SK-N-SH (cell line): ENCODE measurements at regions not wholly inside any gene's neighbourhood (a gene's known extent, or its start where the extent isn't known, plus 50 kb on each side); places are given as distances from the start of the nearest gene placed in this dataset.

Experiments
- CTCF ChIA-PET: fragments of 300-600, 350-600 bp; formaldehyde crosslinking; extraction: SDS; loops from one replicate; lab custom pipeline; 2021; lab: Yijun Ruan, JAX
- POLR2A ChIA-PET: fragments of 350-600 bp; sonication (Branson Sonifier 250); formaldehyde crosslinking; extraction: SDS; loops from one replicate; lab custom pipeline; 2020; ENCODE audit warnings: antibody characterized with exemption, inconsistent platforms; lab: Yijun Ruan, JAX
- DNase-seq: peaks from one replicate; pipeline ENCODE4 v3.0.0; 2012
- H2AFZ ChIP-seq: fragments of 200-600 bp; sonication (generic); 2 replicates; pipeline ENCODE4 v1.8.1; 2016; ENCODE audit warnings: antibody characterized with exemption, mild to moderate bottlenecking, low read depth
- H3F3A ChIP-seq: fragments of 200-600 bp; sonication (generic); replicated peaks from 2 replicates; pipeline ENCODE3; 2016; ENCODE audit warnings: antibody characterized with exemption, mild to moderate bottlenecking; ENCODE audit not compliant: insufficient read depth
- H3K27ac ChIP-seq, 2 experiments: fragments of 200-500 bp in 1 of 2; fragments of 200-600 bp in 1 of 2; sonication (Bioruptor generic) in 1 of 2; sonication (generic), shearing (Covaris generic) in 1 of 2; 2 replicates each; pipeline versions ENCODE4 v1.5.1 to v1.6.1; 2014 to 2016; ENCODE audit warnings: low read depth in 2 of 2, inconsistent platforms in 1 of 2, low read length in 1 of 2, mild to moderate bottlenecking in 1 of 2, mixed read lengths in 1 of 2
- H3K27me3 ChIP-seq: fragments of 200-600 bp; sonication (generic), shearing (Covaris generic); 2 replicates; pipeline ENCODE4 v1.6.1; 2016; ENCODE audit warnings: mixed run types; ENCODE audit not compliant: insufficient read depth
- H3K36me3 ChIP-seq, 2 experiments: fragments of 200-500 bp in 1 of 2; fragments of 200-600 bp in 1 of 2; sonication (Bioruptor generic) in 1 of 2; sonication (generic) in 1 of 2; replicated peaks in 1 of 2; 2 replicates each; pipeline versions ENCODE3 to v1.5.1; 2014 to 2016; ENCODE audit warnings: low read length in 1 of 2, mild to moderate bottlenecking in 1 of 2; ENCODE audit not compliant: insufficient read depth in 2 of 2, control insufficient read depth in 1 of 2
- H3K4me1 ChIP-seq, 2 experiments: fragments of 200-500 bp in 1 of 2; fragments of 200-600 bp in 1 of 2; sonication (Bioruptor generic) in 1 of 2; sonication (generic), shearing (Covaris generic) in 1 of 2; 2 replicates each; pipeline versions ENCODE4 v1.5.1 to v1.6.1; 2014 to 2016; ENCODE audit warnings: low read depth in 1 of 2, low read length in 1 of 2, mixed run types in 1 of 2; ENCODE audit not compliant: insufficient read depth in 2 of 2, control insufficient read depth in 1 of 2
- H3K4me2 ChIP-seq: fragments of 200-600 bp; sonication (generic), shearing (Covaris generic); 2 replicates; pipeline ENCODE4 v1.6.1; 2017; ENCODE audit warnings: mixed run types
- H3K4me3 ChIP-seq, 2 experiments: fragments of 200-500 bp in 1 of 2; fragments of 200-600 bp in 1 of 2; sonication (Bioruptor generic) in 1 of 2; sonication (generic), shearing (Covaris generic) in 1 of 2; 2 replicates each; pipeline versions ENCODE4 v1.5.1 to v1.8.1; 2014 to 2016; ENCODE audit warnings: low read depth in 2 of 2, inconsistent platforms in 1 of 2, low read length in 1 of 2, mild to moderate bottlenecking in 1 of 2, mixed read lengths in 1 of 2, moderate library complexity in 1 of 2
- H3K79me2 ChIP-seq: fragments of 200-600 bp; sonication (generic); 2 replicates; pipeline ENCODE4 v1.8.1; 2017; ENCODE audit warnings: mild to moderate bottlenecking; ENCODE audit not compliant: insufficient read depth
- H3K9ac ChIP-seq: fragments of 200-600 bp; sonication (generic); 2 replicates; pipeline ENCODE4 v1.6.1; 2017; ENCODE audit warnings: mixed run types
- H3K9me2 ChIP-seq: fragments of 200-600 bp; sonication (generic); 2 replicates; pipeline ENCODE4 v1.6.1; 2017; ENCODE audit warnings: mixed run types
- H3K9me3 ChIP-seq: fragments of 200-600 bp; sonication (generic); 2 replicates; pipeline ENCODE4 v1.6.1; 2017; ENCODE audit warnings: mixed run types, mild to moderate bottlenecking, moderate library complexity
- H4K20me1 ChIP-seq: fragments of 200-600 bp; sonication (generic); 2 replicates; pipeline ENCODE4 v1.6.1; 2017; ENCODE audit warnings: mild to moderate bottlenecking, mixed run types; ENCODE audit not compliant: insufficient read depth
- FOXM1 ChIP-seq: IDR thresholded peaks from 2 replicates; pipeline ENCODE4 v1.4.0; 2012; ENCODE audit warnings: low read depth, mild to moderate bottlenecking
- GATA2 ChIP-seq: sonication (generic); formaldehyde crosslinking; IDR thresholded peaks from 2 replicates; pipeline ENCODE4 v1.5.0; 2020; ENCODE audit warnings: mild to moderate bottlenecking, missing genetic modification reagents
- MEF2A ChIP-seq: IDR thresholded peaks from 2 replicates; pipeline ENCODE4 v1.4.0; 2012; ENCODE audit warnings: low read depth, borderline replicate concordance
- MXI1 ChIP-seq: IDR thresholded peaks from 2 replicates; pipeline ENCODE4 v1.6.1; 2012; ENCODE audit warnings: mild to moderate bottlenecking, low read depth, low read length, improper control_type of control experiment
- NFIC ChIP-seq: IDR thresholded peaks from 2 replicates; pipeline ENCODE4 v1.4.0; 2012; ENCODE audit warnings: borderline replicate concordance
- NRF1 ChIP-seq: IDR thresholded peaks from 2 replicates; pipeline ENCODE4 v1.6.1; 2012; ENCODE audit warnings: low read depth, mild to moderate bottlenecking, low read length
- REST ChIP-seq: IDR thresholded peaks from 2 replicates; pipeline ENCODE4 v1.6.1; 2012; ENCODE audit warnings: mild to moderate bottlenecking, low read depth, low read length, moderate library complexity
- SIN3A ChIP-seq: IDR thresholded peaks from 2 replicates; pipeline ENCODE4 v1.6.1; 2012; ENCODE audit warnings: low read depth, mild to moderate bottlenecking, low read length, moderate library complexity, borderline replicate concordance
- USF1 ChIP-seq: IDR thresholded peaks from 2 replicates; pipeline ENCODE4 v1.4.0; 2012; ENCODE audit warnings: low read depth, borderline replicate concordance
- WGBS: methylation state at CpG from one replicate; pipeline ENCODE4 v1.1.6; 2017; ENCODE audit warnings: low lambda C conversion rate; 5-methylcytosine and 5-hydroxymethylcytosine counted together

DNA sequence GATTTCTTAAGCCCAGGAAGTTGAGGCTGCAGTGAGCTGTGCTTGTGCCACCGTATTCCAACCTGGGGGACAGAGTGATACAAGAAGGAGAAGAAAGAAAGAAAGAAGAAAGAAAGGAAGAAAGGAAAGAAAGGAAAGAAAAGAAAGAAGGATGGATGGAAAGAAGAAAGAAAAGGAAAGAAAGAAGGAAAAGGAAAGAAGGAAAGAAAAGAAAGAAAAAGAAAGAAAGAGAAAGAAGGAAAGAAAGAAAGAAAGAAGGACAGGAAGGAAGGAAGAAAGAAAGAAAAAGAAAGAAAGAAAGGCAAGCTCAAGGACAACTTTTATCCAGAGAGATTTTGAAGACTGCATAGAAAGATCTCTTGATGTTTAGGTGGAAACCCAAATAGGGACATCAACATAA, 120.7 kb downstream of the GMNC start (continued):
- TF ChIP-seq USF1 = no peak
- TF ChIP-seq FOXM1 = no peak
- TF ChIP-seq GATA2 (CRISPR knock-in tag) = no peak
- TF ChIP-seq NFIC = no peak
- TF ChIP-seq REST = no peak
- TF ChIP-seq, all 33 proteins: peak for 0

DNA sequence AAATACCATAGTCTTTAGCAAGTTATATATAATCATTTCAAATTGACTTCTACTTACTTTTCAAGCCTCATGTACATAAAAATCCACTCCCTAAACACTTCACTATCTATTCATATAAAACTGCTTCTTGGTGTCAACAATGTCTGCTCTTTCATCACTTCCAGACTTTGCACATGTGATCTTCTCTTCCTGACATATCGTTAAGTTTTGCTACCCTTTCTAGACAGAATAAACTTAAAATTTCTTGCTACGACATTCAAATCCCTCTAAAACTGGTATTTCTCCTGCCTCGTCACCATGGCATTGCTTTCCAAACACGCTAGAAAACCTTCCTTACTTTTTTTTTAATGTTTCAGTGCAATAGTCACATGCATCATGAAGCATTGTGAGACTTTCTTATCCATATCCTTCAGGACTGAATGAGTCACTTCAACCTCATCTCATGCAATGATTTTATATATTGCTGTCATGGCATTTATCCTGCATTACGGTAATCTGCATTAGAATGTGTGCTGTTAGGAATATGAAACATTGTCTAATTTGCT, 122.8 kb downstream of the GMNC start:
- DNase-seq = no peak
- ChIA-PET POLR2A (no interaction called here), CTCF (no interaction called here)

GRCh38 chr3:190738636-190739155, 123.8 kb downstream of the GMNC start:
- no peak for TF ChIP-seq USF1
- no peak for TF ChIP-seq MXI1
- TF ChIP-seq, all 33 proteins: peak for 0
- no peak for DNase-seq
- no peaks in the 10 kb centered on the region for H3K9me2 ChIP-seq
- ChIA-PET POLR2A (no interaction called here), CTCF (interaction anchor here (0.7 kb wide), 1 partner anchor 404 kb away, joined by 3 read pairs; no protein-coding TSS in a partner anchor)
- H3K27ac ChIP-seq = no peak overlapping the region
- H3K9ac ChIP-seq = no peak overlapping the region
- no peak overlapping the region for H2AFZ ChIP-seq
- peaks cover 6% of the 10 kb centered on the region; the same call in 1 of the 2 replicates for H3K27me3 ChIP-seq
- H3K4me2 ChIP-seq = no peak overlapping the region
- no peak overlapping the region for H3K4me3 ChIP-seq
- H4K20me1 ChIP-seq = no peaks in the 10 kb centered on the region
- no peaks in the 10 kb centered on the region for H3K4me1 ChIP-seq
- no peaks in the 10 kb centered on the region for H3K36me3 ChIP-seq
- H3K9me3 ChIP-seq = no peaks in the 10 kb centered on the region
- H3K79me2 ChIP-seq = no peaks in the 10 kb centered on the region
- WGBS = 0% methylated on average over 2 of the region's 2 CpGs
- H3F3A ChIP-seq = no peaks in the 10 kb centered on the region

More for the DNA sequence above, 122.8 kb downstream of the GMNC start:
- Histone ChIP-seq H3K9me3 (no peaks in the 10 kb centered on the region), H3K9ac (no peak overlapping the region), H3K9me2 (no peaks in the 10 kb centered on the region), H3K4me1 (no peaks in the 10 kb centered on the region), H3K27me3 (peaks cover 6% of the 10 kb centered on the region; the same call in 1 of the 2 replicates), H3K36me3 (no peaks in the 10 kb centered on the region), H4K20me1 (no peaks in the 10 kb centered on the region), H3K27ac (no peak overlapping the region), H3F3A (no peaks in the 10 kb centered on the region), H3K79me2 (no peaks in the 10 kb centered on the region), H2AFZ (no peak overlapping the region), H3K4me3 (no peak overlapping the region), H3K4me2 (no peak overlapping the region)
- WGBS = 5% methylated on average over 5 of the region's 5 CpGs
- TF ChIP-seq NRF1 = no peak
- TF ChIP-seq MEF2A = no peak
- no peak for TF ChIP-seq SIN3A
